LNCAP (cell line): ENCODE measurements at regions not wholly inside any gene's neighbourhood (a gene's known extent, or its start where the extent isn't known, plus 50 kb on each side); places are given as distances from the start of the nearest gene placed in this dataset.

ENCODE experiments used
- CTCF ChIP-seq: fragments of 450-650 bp; IDR thresholded peaks from 2 replicates; pipeline ENCODE4 v1.5.1; 2017; ENCODE audit warnings: mild to moderate bottlenecking

GRCh38 chr18:76568731-76569130 lies 73.7 kb upstream of the ZNF516 start:
- no peak for TF ChIP-seq CTCF

GRCh38 chr18:76567835-76568445 lies 72.9 kb upstream of the ZNF516 start:
- TF ChIP-seq CTCF: no peak

GRCh38 chr18:76566987-76567386 lies 71.9 kb upstream of the ZNF516 start:
- no peak for TF ChIP-seq CTCF

- no peak for TF ChIP-seq CTCF
Measured at GRCh38 chr18:76565238-76566173, 70.5 kb upstream of the ZNF516 start.

DNA sequence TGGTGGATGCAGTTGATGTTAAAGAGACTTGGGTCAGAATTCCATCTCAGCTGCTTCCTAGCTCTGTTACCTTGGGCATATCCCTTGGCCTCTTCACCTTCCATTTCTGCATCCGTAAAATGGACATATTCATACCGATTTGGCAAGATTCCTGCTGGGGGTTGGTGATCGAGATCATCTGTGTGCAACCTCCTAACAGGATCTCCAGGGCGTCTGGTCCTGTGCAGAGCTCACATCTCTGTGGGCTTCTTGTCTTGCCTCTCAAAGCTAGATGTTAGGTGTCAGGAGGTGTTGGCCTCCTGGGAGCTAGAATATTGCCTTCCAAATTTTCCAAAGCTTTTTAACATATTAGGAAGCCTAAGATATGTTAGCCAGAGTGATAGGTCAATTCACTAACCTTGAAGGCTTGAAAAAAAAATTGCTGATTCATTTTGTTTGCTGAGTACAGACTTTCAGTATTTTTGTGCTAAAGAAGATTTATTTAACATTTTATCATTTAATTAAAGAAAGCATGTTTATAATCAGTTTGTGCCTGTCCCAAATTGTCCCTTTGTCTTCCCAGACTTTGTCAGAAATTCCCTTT lies 69.7 kb upstream of the ZNF516 start:
- no peak for TF ChIP-seq CTCF

GRCh38 chr18:76564117-76564516 lies 69.1 kb upstream of the ZNF516 start:
- no peak for TF ChIP-seq CTCF

GRCh38 chr18:76562286-76563122 lies 67.5 kb upstream of the ZNF516 start:
- TF ChIP-seq CTCF: no peak
